Omental fat pad (tissue), 3 donors: ENCODE measurements at regions not wholly inside any gene's neighbourhood (a gene's known extent, or its start where the extent isn't known, plus 50 kb on each side); places are given as distances from the start of the nearest gene placed in this dataset.

Experiments
- ATAC-seq: fragments of 150-250 bp; one replicate; pipeline ENCODE4 v1.9.1; 2016; ENCODE audit warnings: mild to moderate bottlenecking, moderate library complexity; ENCODE audit not compliant: low FRiP score
- DNase-seq: peaks from one replicate; pipeline ENCODE4 v3.0.0-alpha.2; 2019; ENCODE audit warnings: low spot score
- CTCF ChIP-seq, 3 donors: fragments of 450-650 bp; IDR thresholded peaks; one replicate each; pipeline ENCODE4 v1.5.1; 2016 to 2017; ENCODE audit warnings: antibody characterized with exemption in 3 of 3, mild to moderate bottlenecking in 3 of 3, moderate library complexity in 2 of 3

- no peak for ATAC-seq
- no peak for DNase-seq
- no peak for TF ChIP-seq CTCF (IDR thresholded peaks at IDR 0.05)
Observed at GRCh38 chr5:8093669-8094068, 224.7 kb downstream of the MTRR start.

GRCh38 chr5:8094304-8094703 lies 225.4 kb downstream of the MTRR start:
- DNase-seq: no peak

GRCh38 chr5:8097146-8097545 lies 228.2 kb downstream of the MTRR start:
- ATAC-seq (no peak), DNase-seq (no peak)
- TF ChIP-seq CTCF (IDR thresholded peaks at IDR 0.05): no peak

More at GRCh38 chr5:8094304-8094703, 225.4 kb downstream of the MTRR start:
- ATAC-seq: no peak
- no peak for TF ChIP-seq CTCF (IDR thresholded peaks at IDR 0.05)

- DNase-seq (no peak), ATAC-seq (no peak)
- no peak for TF ChIP-seq CTCF (IDR thresholded peaks at IDR 0.05)
Observed at GRCh38 chr5:8098081-8098480, 229.1 kb downstream of the MTRR start.

- no peak for TF ChIP-seq CTCF (IDR thresholded peaks at IDR 0.05)
- ATAC-seq: no peak
- no peak for DNase-seq
Observed at GRCh38 chr5:8102714-8103113, 233.8 kb downstream of the MTRR start.

- TF ChIP-seq CTCF (IDR thresholded peaks at IDR 0.05): no peak
- ATAC-seq: no peak
- DNase-seq: no peak
Observed at GRCh38 chr5:8114597-8115266, 245.8 kb downstream of the MTRR start.

- no peak for DNase-seq
- no peak for TF ChIP-seq CTCF (IDR thresholded peaks at IDR 0.05)
- ATAC-seq: no peak
Observed at GRCh38 chr5:8123559-8123958, 254.6 kb downstream of the MTRR start.
